ENCODE measurements at regions not wholly inside any gene's neighbourhood (a gene's known extent, or its start where the extent isn't known, plus 50 kb on each side); places are given as distances from the start of the nearest gene placed in this dataset.

- H2AFZ ChIP-seq (ENCODE audit: low read length), result no peak overlapping the region
- no peak overlapping the region for H3K4me2 ChIP-seq (ENCODE audit: low read length)
- no peak overlapping the region for H3K4me3 ChIP-seq (ENCODE audit: low read depth, low read length, poor library complexity, severe bottlenecking)
- intact Hi-C loops (cut with micrococcal nuclease; ENCODE audit: unreplicated experiment), result no loop called here
- no peak for DNase-seq (ENCODE audit: low spot score)
- H3K79me2 ChIP-seq (ENCODE audit: insufficient read depth, low read depth, low read length), result no peaks in the 10 kb centered on the region
- no peaks in the 10 kb centered on the region for H3K4me1 ChIP-seq (ENCODE audit: insufficient read depth, low read length, poor library complexity, severe bottlenecking)
- ChIA-PET CTCF (ENCODE audit: unreplicated experiment) (no interaction called here), POLR2A (no interaction called here)
- no peaks in the 10 kb centered on the region for H3K36me3 ChIP-seq (ENCODE audit: insufficient read depth, low read length)
- no peaks in the 10 kb centered on the region for H3K9me3 ChIP-seq (ENCODE audit: low read length)
- H3K27ac ChIP-seq (ENCODE audit: low read depth, low read length, poor library complexity, severe bottlenecking), result no peak overlapping the region
- no peaks in the 10 kb centered on the region for H3K9me2 ChIP-seq (ENCODE audit: insufficient read depth, low read length)
- no peak for TF ChIP-seq EZH2phosphoT487 (IDR thresholded peaks at IDR 0.05; ENCODE audit: borderline replicate concordance, low read depth, low read length)
- TF ChIP-seq CTCF (conservative IDR thresholded peaks at IDR 0.05; ENCODE audit: low read length), result no peak
- no peaks in the 10 kb centered on the region for H4K20me1 ChIP-seq (ENCODE audit: insufficient read depth, low read length)
- BruUV-seq (replicated peaks), result no TSS peak
Measured at GRCh38 chr18:78771496-78772359, 207.9 kb upstream of the SALL3 start.

GRCh38 chr18:78772360-78773302 lies 207.0 kb upstream of the SALL3 start:
- intact Hi-C loops (cut with micrococcal nuclease; ENCODE audit: unreplicated experiment), result no loop called here
- H3K4me1 ChIP-seq (ENCODE audit: insufficient read depth, low read length, poor library complexity, severe bottlenecking), result no peaks in the 10 kb centered on the region
- no peak overlapping the region for H3K4me3 ChIP-seq (ENCODE audit: low read depth, low read length, poor library complexity, severe bottlenecking)
- no peaks in the 10 kb centered on the region for H3K9me2 ChIP-seq (ENCODE audit: insufficient read depth, low read length)
- DNase-seq (ENCODE audit: low spot score), result no peak
- no peak overlapping the region for H3K4me2 ChIP-seq (ENCODE audit: low read length)
- ChIA-PET POLR2A (no interaction called here), CTCF (ENCODE audit: unreplicated experiment) (no interaction called here)
- no peaks in the 10 kb centered on the region for H3K79me2 ChIP-seq (ENCODE audit: insufficient read depth, low read depth, low read length)
- no peaks in the 10 kb centered on the region for H4K20me1 ChIP-seq (ENCODE audit: insufficient read depth, low read length)
- no peaks in the 10 kb centered on the region for H3K36me3 ChIP-seq (ENCODE audit: insufficient read depth, low read length)
- TF ChIP-seq CTCF (conservative IDR thresholded peaks at IDR 0.05; ENCODE audit: low read length), result no peak
- TF ChIP-seq EZH2phosphoT487 (IDR thresholded peaks at IDR 0.05; ENCODE audit: borderline replicate concordance, low read depth, low read length), result no peak
- no peak overlapping the region for H3K27ac ChIP-seq (ENCODE audit: low read depth, low read length, poor library complexity, severe bottlenecking)
- H3K9me3 ChIP-seq (ENCODE audit: low read length), result no peaks in the 10 kb centered on the region
- H2AFZ ChIP-seq (ENCODE audit: low read length), result no peak overlapping the region
- BruUV-seq (replicated peaks), result no TSS peak
